ENCODE measurements at regions not wholly inside any gene's neighbourhood (a gene's known extent, or its start where the extent isn't known, plus 50 kb on each side); places are given as distances from the start of the nearest gene placed in this dataset.
"Not testable (repeated sequence)": the region's sequence is repeated elsewhere in the genome, so short reads cannot be mapped to it uniquely, and the experiment has no call there.

GRCh38 chr5:56377573-56377972 is 144.4 kb upstream of the ANKRD55 start:
- TF ChIP-seq CTCF (IDR thresholded peaks at IDR 0.05; ENCODE audit: low read depth, low read length) (no peak), MYC (IDR thresholded peaks at IDR 0.05; ENCODE audit: low read depth, low read length) (no peak), POLR2A (IDR thresholded peaks at IDR 0.05; ENCODE audit: extremely low read depth, insufficient read length) (no peak)
- TF ChIP-seq, protein P1, sequence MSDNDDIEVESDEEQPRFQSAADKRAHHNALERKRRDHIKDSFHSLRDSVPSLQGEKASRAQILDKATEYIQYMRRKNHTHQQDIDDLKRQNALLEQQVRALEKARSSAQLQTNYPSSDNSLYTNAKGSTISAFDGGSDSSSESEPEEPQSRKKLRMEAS (IDR thresholded peaks at IDR 0.05; ENCODE audit: low read depth, low read length): no peak
- no peak for DNase-seq (ENCODE audit: low read depth)
- no peak overlapping the region for H3K4me3 ChIP-seq (ENCODE audit: low read depth, low read length)

- TF ChIP-seq POLR2A (IDR thresholded peaks at IDR 0.05; ENCODE audit: extremely low read depth, insufficient read length): no peak
- TF ChIP-seq, protein P1 (IDR thresholded peaks at IDR 0.05; ENCODE audit: low read depth, low read length): no peak
- TF ChIP-seq MYC (IDR thresholded peaks at IDR 0.05; ENCODE audit: low read depth, low read length): no peak
- no peak for TF ChIP-seq CTCF (IDR thresholded peaks at IDR 0.05; ENCODE audit: low read depth, low read length)
- no peak overlapping the region for H3K4me3 ChIP-seq (ENCODE audit: low read depth, low read length)
- no peak for DNase-seq (ENCODE audit: low read depth)
Observed at GRCh38 chr5:56376128-56376527, 143.0 kb upstream of the ANKRD55 start.

GRCh38 chr5:56375011-56375410 is 141.9 kb upstream of the ANKRD55 start:
- no peak overlapping the region for H3K4me3 ChIP-seq (ENCODE audit: low read depth, low read length)
- no peak for TF ChIP-seq MYC (IDR thresholded peaks at IDR 0.05; ENCODE audit: low read depth, low read length)
- TF ChIP-seq, protein P1 (IDR thresholded peaks at IDR 0.05; ENCODE audit: low read depth, low read length): no peak
- TF ChIP-seq CTCF (IDR thresholded peaks at IDR 0.05; ENCODE audit: low read depth, low read length): no peak
- no peak for TF ChIP-seq POLR2A (IDR thresholded peaks at IDR 0.05; ENCODE audit: extremely low read depth, insufficient read length)
- DNase-seq (ENCODE audit: low read depth): no peak

GRCh38 chr5:56372491-56372890 is 139.4 kb upstream of the ANKRD55 start:
- H3K4me3 ChIP-seq (ENCODE audit: low read depth, low read length); DNase-seq (ENCODE audit: low read depth): not testable (repeated sequence)

DNA sequence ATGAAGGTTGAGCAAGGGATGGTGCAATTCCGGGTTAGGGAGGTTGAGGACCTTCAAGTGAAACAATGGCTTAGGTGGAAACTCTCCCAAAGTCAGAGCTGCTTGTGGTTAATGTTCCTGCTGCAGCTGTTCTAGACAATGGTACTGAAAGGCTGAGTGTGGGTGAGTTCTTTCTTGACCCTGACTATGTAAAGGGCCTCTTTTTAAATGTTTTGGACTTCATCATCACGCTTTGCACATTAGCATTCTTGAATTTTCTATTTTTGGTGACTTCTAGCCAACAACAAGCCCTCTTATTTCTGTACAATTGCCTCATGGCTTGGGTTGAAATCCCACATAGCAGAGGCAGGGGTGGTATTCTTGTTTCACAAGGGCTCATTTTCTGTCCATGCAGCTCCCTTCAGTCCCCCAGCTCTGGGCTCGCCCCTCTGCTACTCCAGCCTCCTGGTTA is 136.3 kb upstream of the ANKRD55 start:
- peak; percentile 91 for DNase-seq (ENCODE audit: low read depth)
- TF ChIP-seq CTCF (IDR thresholded peaks at IDR 0.05; ENCODE audit: low read depth, low read length): no peak
- no peak overlapping the region for H3K4me3 ChIP-seq (ENCODE audit: low read depth, low read length)

GRCh38 chr5:56367748-56368147 is 134.6 kb upstream of the ANKRD55 start:
- TF ChIP-seq, protein P1 (IDR thresholded peaks at IDR 0.05; ENCODE audit: low read depth, low read length): no peak
- no peak for TF ChIP-seq MYC (IDR thresholded peaks at IDR 0.05; ENCODE audit: low read depth, low read length)
- no peak overlapping the region for H3K4me3 ChIP-seq (ENCODE audit: low read depth, low read length)
- DNase-seq (ENCODE audit: low read depth): no peak

DNA sequence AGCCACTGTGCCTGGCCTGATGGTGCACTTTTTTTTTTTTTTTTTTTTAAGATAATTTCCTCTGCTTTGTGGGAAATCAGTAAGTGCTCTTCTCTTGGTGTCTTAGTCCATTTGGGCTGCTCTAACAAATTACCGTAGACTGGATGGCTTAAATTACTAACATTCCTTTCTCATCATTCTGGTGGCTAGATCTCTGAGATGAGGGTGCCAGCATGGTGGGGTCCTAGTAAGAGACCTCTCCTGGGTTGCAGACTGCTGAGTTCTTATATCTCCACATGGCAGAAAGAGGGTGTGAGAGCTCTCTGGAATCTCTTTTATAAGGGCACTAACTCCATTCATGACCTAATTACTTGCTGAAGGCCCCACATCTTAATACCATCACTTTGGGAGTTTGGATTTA is 133.9 kb upstream of the ANKRD55 start:
- TF ChIP-seq POLR2A (IDR thresholded peaks at IDR 0.05; ENCODE audit: extremely low read depth, insufficient read length) (no peak), MYC (IDR thresholded peaks at IDR 0.05; ENCODE audit: low read depth, low read length) (no peak), CTCF (IDR thresholded peaks at IDR 0.05; ENCODE audit: low read depth, low read length) (no peak)
- TF ChIP-seq, protein P1 (IDR thresholded peaks at IDR 0.05; ENCODE audit: low read depth, low read length): no peak
- DNase-seq (ENCODE audit: low read depth): no peak
- H3K4me3 ChIP-seq (ENCODE audit: low read depth, low read length): no peak overlapping the region
